ENCODE measurements at regions not wholly inside any gene's neighbourhood (a gene's known extent, or its start where the extent isn't known, plus 50 kb on each side); places are given as distances from the start of the nearest gene placed in this dataset.

DNA sequence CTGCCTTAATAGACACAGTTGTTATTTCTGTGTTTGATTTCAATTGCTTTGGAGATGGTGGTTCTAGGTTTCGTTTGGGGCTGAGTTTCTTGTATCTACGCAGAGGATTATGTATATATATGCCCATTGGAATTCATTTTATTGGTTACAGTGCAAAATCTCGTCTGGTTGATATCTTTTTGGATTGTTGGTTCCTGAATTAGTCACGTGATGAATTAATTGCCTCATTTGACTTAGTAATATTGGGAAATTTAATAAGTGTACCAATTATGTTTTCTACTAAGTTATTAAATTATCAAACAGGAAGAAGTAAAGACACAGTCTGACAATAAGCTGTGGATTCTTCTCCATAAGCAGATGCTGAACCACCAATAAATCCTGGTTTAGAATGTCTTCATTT is 467.9 kb upstream of the TENM3 start:
- TF ChIP-seq POLR2A (IDR thresholded peaks at IDR 0.05; ENCODE audit: low read length): no peak
- no peak for TF ChIP-seq GATA1 (IDR thresholded peaks at IDR 0.05; ENCODE audit: low read depth, low read length)

Measured in erythroblast (primary cell).